IPS DF 19.7 (cell line): ENCODE measurements at regions not wholly inside any gene's neighbourhood (a gene's known extent, or its start where the extent isn't known, plus 50 kb on each side); places are given as distances from the start of the nearest gene placed in this dataset.

Experiments
- DNase-seq: peaks from one replicate; pipeline ENCODE4 v3.0.0-alpha.2; 2013; ENCODE audit warnings: low read depth, low spot score

- DNase-seq, result no peak
Observed at GRCh38 chr14:97848317-97848980, 1051.3 kb downstream of the VRK1 start.

GRCh38 chr14:97850466-97850865, 1053.3 kb downstream of the VRK1 start:
- no peak for DNase-seq

DNA sequence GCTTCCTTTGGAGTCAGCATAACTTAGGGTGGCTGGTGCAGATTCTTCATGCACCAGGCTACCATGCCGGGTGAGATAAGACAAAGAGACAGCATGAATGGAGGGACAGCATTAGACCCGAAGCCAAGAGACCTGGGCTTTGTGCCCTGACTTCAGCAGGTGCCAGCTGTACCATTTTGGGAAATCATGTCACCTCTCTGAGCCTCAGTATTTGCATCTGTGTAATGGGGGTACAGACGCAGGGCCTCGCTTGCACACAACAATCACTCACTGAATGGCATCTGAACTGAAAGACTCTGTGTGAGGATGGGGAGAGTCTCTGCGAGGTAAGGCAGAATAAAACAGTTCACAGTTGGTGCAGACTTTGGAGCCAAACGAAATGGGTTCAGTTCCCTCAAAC, 1053.7 kb downstream of the VRK1 start:
- DNase-seq, result no peak

- DNase-seq, result no peak
Observed at GRCh38 chr14:97851428-97851995, 1054.3 kb downstream of the VRK1 start.

DNA sequence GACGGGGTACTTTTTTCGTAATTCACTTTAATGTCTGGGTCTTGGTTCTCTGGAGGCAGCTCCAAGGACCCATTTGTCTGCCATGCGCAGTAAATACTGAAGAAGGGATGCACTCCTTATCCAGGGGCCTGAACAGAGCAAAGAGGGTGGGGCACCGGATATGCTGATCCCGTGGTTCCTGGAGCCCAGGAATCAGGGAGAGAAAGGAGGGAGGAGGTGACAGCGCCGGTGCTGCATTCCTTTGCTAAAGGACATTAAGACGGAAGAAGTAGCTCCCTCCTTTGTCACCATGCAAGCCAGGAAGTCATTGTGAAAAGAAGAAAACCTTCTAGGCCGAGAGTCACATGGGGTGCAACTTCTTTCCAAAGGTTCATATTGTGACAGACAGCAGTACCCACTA, 1057.7 kb downstream of the VRK1 start:
- no peak for DNase-seq

GRCh38 chr14:97866195-97866594, 1069.0 kb downstream of the VRK1 start:
- no peak for DNase-seq

GRCh38 chr14:97866664-97867063, 1069.5 kb downstream of the VRK1 start:
- DNase-seq, result peak; percentile 25

GRCh38 chr14:97873291-97873690, 1076.1 kb downstream of the VRK1 start:
- no peak for DNase-seq

GRCh38 chr14:97874394-97874793, 1077.2 kb downstream of the VRK1 start:
- DNase-seq, result no peak

- no peak for DNase-seq
Observed at GRCh38 chr14:97878206-97878605, 1081.0 kb downstream of the VRK1 start.

DNA sequence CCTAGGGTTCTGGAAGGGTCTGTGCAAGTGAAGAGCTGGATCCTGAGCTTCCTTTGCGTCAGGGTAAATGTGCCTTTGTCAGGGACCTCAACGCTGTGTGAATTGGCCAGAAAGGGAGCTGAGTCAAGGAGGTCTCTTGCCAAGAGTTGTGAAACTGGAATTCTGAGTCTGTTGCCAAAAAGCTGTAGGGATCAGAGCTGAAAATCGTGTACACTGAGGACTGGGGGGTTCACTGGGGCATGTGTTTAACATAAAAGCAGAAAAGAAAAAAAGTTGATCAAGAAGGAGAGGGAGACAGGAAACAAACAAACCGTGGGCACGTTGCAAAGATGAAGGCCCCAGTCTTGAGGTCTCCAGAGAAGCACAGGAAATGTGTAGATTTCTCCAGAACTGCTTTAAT, 1081.5 kb downstream of the VRK1 start:
- no peak for DNase-seq

DNA sequence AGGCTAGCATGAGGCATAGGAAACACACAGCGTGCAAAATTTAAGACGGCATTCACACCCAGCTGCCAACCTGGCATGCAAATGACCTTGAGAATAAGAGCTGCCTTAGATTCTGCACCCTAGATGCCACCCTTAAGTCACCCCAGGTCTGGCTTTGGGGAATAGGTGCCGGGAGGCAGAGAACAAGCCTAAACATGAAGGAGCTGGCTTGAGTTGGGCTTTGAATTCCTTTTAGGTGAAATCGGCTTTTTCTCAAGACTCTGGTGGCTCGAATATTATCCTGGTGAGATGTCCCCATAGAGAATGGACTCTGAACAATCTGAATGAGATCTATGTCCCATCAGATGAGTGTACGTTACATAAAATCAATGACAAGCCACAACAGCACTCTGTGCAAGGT, 1090.5 kb downstream of the VRK1 start:
- DNase-seq, result no peak

- no peak for DNase-seq
Observed at GRCh38 chr14:97888331-97888730, 1091.1 kb downstream of the VRK1 start.

DNA sequence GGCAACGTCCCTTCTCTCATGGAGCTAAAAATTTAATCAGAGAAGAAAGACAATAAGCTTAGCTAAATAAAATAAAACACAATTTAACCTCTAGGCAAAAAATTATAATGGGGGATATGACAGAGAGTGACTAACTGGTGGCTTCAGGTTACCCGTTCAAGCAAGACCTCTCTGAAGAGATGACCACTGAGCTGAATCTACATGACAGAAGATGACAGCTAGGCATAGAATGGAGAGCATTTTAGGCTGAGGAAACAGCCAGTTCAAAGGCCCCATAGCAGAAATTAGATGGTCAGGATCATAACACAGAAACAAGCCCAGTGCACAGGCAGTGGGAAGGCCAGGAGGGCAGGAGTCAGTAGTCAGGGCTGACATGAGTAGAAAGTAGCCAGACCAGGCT, 1094.3 kb downstream of the VRK1 start:
- DNase-seq, result no peak

DNA sequence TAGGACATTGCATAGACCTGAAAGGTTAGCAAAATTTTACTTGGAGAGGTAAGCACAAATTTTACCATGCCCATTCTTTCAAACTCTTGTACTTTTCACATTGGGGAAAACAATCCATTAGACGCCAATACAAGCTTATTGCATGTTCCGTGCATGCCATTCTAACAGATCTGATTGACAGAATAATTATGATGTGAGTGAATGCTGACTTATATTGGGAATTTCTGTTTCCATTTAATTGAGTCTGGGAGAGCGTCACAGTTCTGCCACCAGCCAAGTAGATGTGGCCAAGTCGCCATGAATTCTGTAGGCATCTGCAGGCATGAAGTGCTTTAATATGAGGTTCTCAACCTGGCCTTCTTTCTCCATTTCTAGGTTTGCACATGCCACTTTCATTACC, 1097.4 kb downstream of the VRK1 start:
- DNase-seq, result no peak

- DNase-seq, result no peak
Observed at GRCh38 chr14:97900196-97900854, 1103.1 kb downstream of the VRK1 start.

- DNase-seq, result no peak
Observed at GRCh38 chr14:97902630-97903029, 1105.4 kb downstream of the VRK1 start.

DNA sequence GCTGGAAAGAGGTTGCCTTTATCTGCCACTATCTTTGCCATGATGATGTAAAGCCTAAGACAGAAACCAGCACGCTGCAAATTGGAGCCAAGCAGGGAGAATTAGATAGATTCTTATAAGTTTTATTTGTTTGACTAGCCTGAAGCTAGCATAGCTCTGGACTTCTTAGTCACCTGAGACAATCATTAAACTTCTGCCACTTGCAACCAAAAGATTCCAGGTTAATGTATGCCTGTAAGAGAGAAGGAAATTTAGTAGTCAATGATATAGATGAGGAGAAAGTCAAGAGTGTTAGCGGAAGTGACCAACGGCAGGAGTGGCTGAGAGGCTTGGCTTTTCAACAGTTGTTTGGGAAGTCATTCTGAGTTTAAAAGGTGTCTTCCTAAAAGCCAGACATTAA, 1106.6 kb downstream of the VRK1 start:
- DNase-seq, result no peak

- no peak for DNase-seq
Observed at GRCh38 chr14:97912217-97912616, 1115.0 kb downstream of the VRK1 start.

DNA sequence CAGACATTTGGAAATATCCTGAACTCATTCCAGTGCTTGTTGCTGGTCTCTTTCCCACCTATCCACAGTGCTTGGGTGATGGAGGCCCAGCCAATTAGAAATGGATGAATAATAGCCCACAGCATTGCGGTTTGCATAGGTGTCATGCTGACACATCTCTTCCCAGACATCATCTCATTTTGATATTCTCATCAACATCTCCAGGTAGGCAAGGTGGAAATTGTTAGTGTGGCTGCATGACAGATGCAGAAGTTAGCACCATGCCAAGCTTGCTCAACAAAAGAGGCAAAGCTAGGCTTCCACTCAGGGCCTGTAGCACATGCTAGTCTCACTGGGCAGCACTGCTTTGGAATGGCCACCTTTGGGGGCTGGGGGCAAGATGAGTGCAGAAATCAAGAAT, 1118.9 kb downstream of the VRK1 start:
- DNase-seq, result no peak

- DNase-seq, result no peak
Observed at GRCh38 chr14:97916669-97917568, 1119.7 kb downstream of the VRK1 start.

DNA sequence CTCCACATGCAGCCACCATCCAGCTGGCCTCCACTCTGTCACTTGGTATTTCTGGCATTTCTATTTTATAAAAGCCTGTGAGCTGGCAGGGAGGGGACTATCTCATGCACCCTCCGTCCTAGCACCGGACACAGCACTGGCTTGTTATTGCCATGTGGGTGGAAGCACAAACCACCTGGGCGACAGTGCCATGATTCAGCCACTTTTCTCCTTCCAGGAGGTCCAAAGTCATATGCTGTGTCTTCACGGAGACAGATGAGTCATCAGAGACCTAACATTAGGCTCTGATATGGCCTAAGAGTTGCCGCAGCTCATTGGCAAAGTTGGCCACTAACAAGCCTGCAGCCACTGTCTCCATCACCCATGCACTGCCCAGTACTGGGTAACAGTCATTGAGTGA, 1123.0 kb downstream of the VRK1 start:
- no peak for DNase-seq
